ENCODE measurements at regions not wholly inside any gene's neighbourhood (a gene's known extent, or its start where the extent isn't known, plus 50 kb on each side); places are given as distances from the start of the nearest gene placed in this dataset.

DNA sequence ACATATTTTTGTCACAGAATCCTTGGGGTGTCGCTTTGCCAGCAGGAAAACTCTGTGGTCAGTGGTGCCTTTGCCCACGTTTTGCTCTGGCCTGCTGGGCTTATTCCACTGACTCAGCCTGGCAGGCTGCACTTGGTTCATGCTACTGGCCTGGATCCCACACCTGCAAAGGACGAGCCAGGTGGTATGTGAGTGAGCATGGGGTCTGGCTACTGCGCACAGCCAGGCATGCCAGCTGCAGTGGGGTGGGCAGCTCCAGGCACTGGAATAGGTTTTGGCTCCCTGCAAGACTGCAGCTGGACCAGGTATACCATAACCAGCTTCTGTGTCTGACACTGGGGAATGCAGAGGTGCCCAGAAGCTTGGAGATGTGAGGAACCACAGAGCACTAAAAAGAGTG, 197.9 kb upstream of the VRK2 start:
- H2AFZ ChIP-seq (ENCODE audit: low read length) = no peak overlapping the region
- no peaks in the 10 kb centered on the region for H3K9me2 ChIP-seq (replicated peaks; ENCODE audit: insufficient read depth, low read length)
- no peak overlapping the region for H3K4me3 ChIP-seq (ENCODE audit: low read length)
- H3K79me2 ChIP-seq (ENCODE audit: low read length) = no peaks in the 10 kb centered on the region
- H3K4me2 ChIP-seq (ENCODE audit: low read depth, low read length, poor library complexity, severe bottlenecking) = no peak overlapping the region
- no peaks in the 10 kb centered on the region for H3K9me3 ChIP-seq (ENCODE audit: low read length)
- no peaks in the 10 kb centered on the region for H4K20me1 ChIP-seq (ENCODE audit: insufficient read depth, low read depth, low read length)
- DNase-seq = no peak
- no peaks in the 10 kb centered on the region for H3K4me1 ChIP-seq (ENCODE audit: low read length)
- no peak overlapping the region for H3K9ac ChIP-seq (ENCODE audit: low read length)
- no peaks in the 10 kb centered on the region for H3K27me3 ChIP-seq (ENCODE audit: low read length)
- no peak overlapping the region for H3K27ac ChIP-seq (ENCODE audit: low read length)
- H3K36me3 ChIP-seq (ENCODE audit: insufficient read depth, low read length) = no peaks in the 10 kb centered on the region

- DNase-seq = no peak
- H3K36me3 ChIP-seq (ENCODE audit: insufficient read depth, low read length) = no peaks in the 10 kb centered on the region
These were observed 196.8 kb upstream of the VRK2 start for GRCh38 chr2:57849843-57850242.

GRCh38 chr2:57850415-57851130, 196.0 kb upstream of the VRK2 start:
- H3K4me2 ChIP-seq (ENCODE audit: low read depth, low read length, poor library complexity, severe bottlenecking) = no peak overlapping the region
- H3K27me3 ChIP-seq (ENCODE audit: low read length) = no peaks in the 10 kb centered on the region
- no peak overlapping the region for H2AFZ ChIP-seq (ENCODE audit: low read length)
- H3K36me3 ChIP-seq (ENCODE audit: insufficient read depth, low read length) = no peaks in the 10 kb centered on the region
- H3K9me3 ChIP-seq (ENCODE audit: low read length) = no peaks in the 10 kb centered on the region
- no peaks in the 10 kb centered on the region for H3K4me1 ChIP-seq (ENCODE audit: low read length)
- no peak overlapping the region for H3K4me3 ChIP-seq (ENCODE audit: low read length)
- no peak overlapping the region for H3K27ac ChIP-seq (ENCODE audit: low read length)
- no peaks in the 10 kb centered on the region for H4K20me1 ChIP-seq (ENCODE audit: insufficient read depth, low read depth, low read length)
- H3K79me2 ChIP-seq (ENCODE audit: low read length) = no peaks in the 10 kb centered on the region
- no peak for DNase-seq
- no peak overlapping the region for H3K9ac ChIP-seq (ENCODE audit: low read length)
- H3K9me2 ChIP-seq (replicated peaks; ENCODE audit: insufficient read depth, low read length) = no peaks in the 10 kb centered on the region

More at GRCh38 chr2:57849843-57850242, 196.8 kb upstream of the VRK2 start:
- H3K9ac ChIP-seq (ENCODE audit: low read length) = no peak overlapping the region
- H3K27me3 ChIP-seq (ENCODE audit: low read length) = no peaks in the 10 kb centered on the region
- H4K20me1 ChIP-seq (ENCODE audit: insufficient read depth, low read depth, low read length) = no peaks in the 10 kb centered on the region
- no peaks in the 10 kb centered on the region for H3K4me1 ChIP-seq (ENCODE audit: low read length)
- H3K79me2 ChIP-seq (ENCODE audit: low read length) = no peaks in the 10 kb centered on the region
- H3K27ac ChIP-seq (ENCODE audit: low read length) = no peak overlapping the region
- no peak overlapping the region for H2AFZ ChIP-seq (ENCODE audit: low read length)
- no peaks in the 10 kb centered on the region for H3K9me2 ChIP-seq (replicated peaks; ENCODE audit: insufficient read depth, low read length)
- H3K4me2 ChIP-seq (ENCODE audit: low read depth, low read length, poor library complexity, severe bottlenecking) = no peak overlapping the region
- H3K4me3 ChIP-seq (ENCODE audit: low read length) = no peak overlapping the region
- no peaks in the 10 kb centered on the region for H3K9me3 ChIP-seq (ENCODE audit: low read length)

DNA sequence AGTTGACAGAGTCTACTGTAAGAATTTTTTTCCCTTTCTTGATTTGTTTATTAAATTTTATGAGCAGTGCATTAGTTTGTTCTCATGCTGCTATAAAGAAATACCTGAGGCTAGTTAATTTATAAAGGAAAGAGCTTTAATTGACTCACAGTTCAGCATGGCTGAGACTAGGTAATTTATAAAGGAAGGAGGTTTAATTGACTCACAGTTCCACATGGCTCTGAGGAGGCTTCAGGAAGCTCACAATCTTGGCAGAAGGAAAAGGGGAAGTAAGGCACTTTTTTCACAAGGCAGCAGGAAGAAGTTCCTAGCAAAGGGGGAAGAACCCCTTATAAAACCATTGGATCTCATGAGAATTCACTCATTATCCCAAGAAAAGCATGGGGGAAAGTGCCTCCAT, 191.4 kb upstream of the VRK2 start:
- Histone ChIP-seq H3K4me2 (ENCODE audit: low read depth, low read length, poor library complexity, severe bottlenecking) (no peak overlapping the region), H2AFZ (ENCODE audit: low read length) (no peak overlapping the region), H3K4me3 (ENCODE audit: low read length) (no peak overlapping the region), H4K20me1 (ENCODE audit: insufficient read depth, low read depth, low read length) (no peaks in the 10 kb centered on the region), H3K9me2 (replicated peaks; ENCODE audit: insufficient read depth, low read length) (no peaks in the 10 kb centered on the region), H3K9me3 (ENCODE audit: low read length) (no peaks in the 10 kb centered on the region), H3K79me2 (ENCODE audit: low read length) (no peaks in the 10 kb centered on the region), H3K4me1 (ENCODE audit: low read length) (no peaks in the 10 kb centered on the region), H3K27ac (ENCODE audit: low read length) (no peak overlapping the region), H3K36me3 (ENCODE audit: insufficient read depth, low read length) (no peaks in the 10 kb centered on the region), H3K27me3 (ENCODE audit: low read length) (no peaks in the 10 kb centered on the region), H3K9ac (ENCODE audit: low read length) (no peak overlapping the region)
- no peak for DNase-seq

DNA sequence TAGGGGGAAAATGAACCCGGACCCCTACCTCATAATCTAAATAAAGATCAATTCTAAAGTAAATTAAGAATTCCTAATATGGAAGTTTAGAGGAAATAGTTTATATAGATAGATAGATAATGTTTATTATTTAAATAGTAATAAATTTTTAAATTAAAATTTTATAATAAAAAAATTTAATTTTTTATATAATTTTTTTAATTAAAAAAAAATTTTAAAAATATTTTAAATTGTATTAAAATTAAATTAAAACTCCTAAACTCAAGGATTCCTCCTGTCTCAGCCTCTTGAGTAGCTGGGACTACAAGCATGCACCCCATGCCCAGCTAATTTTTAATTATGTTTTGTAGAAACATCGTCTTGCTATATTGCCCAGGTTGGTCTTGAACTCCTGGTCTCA, 186.9 kb upstream of the VRK2 start:
- DNase-seq = no peak
- no peak overlapping the region for H3K4me2 ChIP-seq (ENCODE audit: low read depth, low read length, poor library complexity, severe bottlenecking)
- no peak overlapping the region for H3K27ac ChIP-seq (ENCODE audit: low read length)
- no peaks in the 10 kb centered on the region for H3K4me1 ChIP-seq (ENCODE audit: low read length)
- no peaks in the 10 kb centered on the region for H3K36me3 ChIP-seq (ENCODE audit: insufficient read depth, low read length)
- H3K27me3 ChIP-seq (ENCODE audit: low read length) = no peaks in the 10 kb centered on the region
- H3K4me3 ChIP-seq (ENCODE audit: low read length) = no peak overlapping the region
- no peaks in the 10 kb centered on the region for H3K9me3 ChIP-seq (ENCODE audit: low read length)
- no peaks in the 10 kb centered on the region for H3K9me2 ChIP-seq (replicated peaks; ENCODE audit: insufficient read depth, low read length)
- H4K20me1 ChIP-seq (ENCODE audit: insufficient read depth, low read depth, low read length) = no peaks in the 10 kb centered on the region
- H2AFZ ChIP-seq (ENCODE audit: low read length) = no peak overlapping the region
- H3K79me2 ChIP-seq (ENCODE audit: low read length) = no peaks in the 10 kb centered on the region
- H3K9ac ChIP-seq (ENCODE audit: low read length) = no peak overlapping the region

DNA sequence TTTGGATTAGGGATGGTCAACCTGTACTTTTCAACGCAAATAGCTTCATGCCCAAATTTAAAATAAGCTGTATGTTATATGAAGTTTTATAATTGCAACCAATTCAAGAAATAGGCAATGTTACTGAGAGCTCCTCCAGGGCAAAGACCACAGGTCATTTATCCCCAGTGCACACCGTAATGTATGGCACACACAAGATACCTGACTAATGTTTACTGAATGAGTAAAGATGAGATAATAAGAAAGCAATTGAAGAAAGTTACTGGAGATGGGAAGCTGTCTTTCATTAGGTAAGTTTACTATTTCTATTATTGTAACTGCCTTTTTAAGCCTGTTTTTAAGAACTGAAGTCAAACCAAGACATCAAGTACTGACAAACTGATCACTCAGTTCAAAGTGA, 184.5 kb upstream of the VRK2 start:
- Histone ChIP-seq H3K9me3 (ENCODE audit: low read length) (no peaks in the 10 kb centered on the region), H3K36me3 (ENCODE audit: insufficient read depth, low read length) (no peaks in the 10 kb centered on the region), H3K9ac (ENCODE audit: low read length) (no peak overlapping the region), H3K4me2 (ENCODE audit: low read depth, low read length, poor library complexity, severe bottlenecking) (no peak overlapping the region), H3K79me2 (ENCODE audit: low read length) (no peaks in the 10 kb centered on the region), H2AFZ (ENCODE audit: low read length) (no peak overlapping the region), H3K4me1 (ENCODE audit: low read length) (no peaks in the 10 kb centered on the region), H3K4me3 (ENCODE audit: low read length) (no peak overlapping the region), H3K27ac (ENCODE audit: low read length) (no peak overlapping the region), H3K9me2 (replicated peaks; ENCODE audit: insufficient read depth, low read length) (no peaks in the 10 kb centered on the region), H3K27me3 (ENCODE audit: low read length) (no peaks in the 10 kb centered on the region), H4K20me1 (ENCODE audit: insufficient read depth, low read depth, low read length) (no peaks in the 10 kb centered on the region)
- no peak for DNase-seq

- Histone ChIP-seq H3K9ac (ENCODE audit: low read length) (no peak overlapping the region), H3K4me3 (ENCODE audit: low read length) (no peak overlapping the region), H3K9me3 (ENCODE audit: low read length) (no peaks in the 10 kb centered on the region), H4K20me1 (ENCODE audit: insufficient read depth, low read depth, low read length) (no peaks in the 10 kb centered on the region), H3K36me3 (ENCODE audit: insufficient read depth, low read length) (no peaks in the 10 kb centered on the region), H3K27me3 (ENCODE audit: low read length) (no peaks in the 10 kb centered on the region), H3K4me1 (ENCODE audit: low read length) (no peaks in the 10 kb centered on the region), H3K27ac (ENCODE audit: low read length) (no peak overlapping the region), H3K9me2 (replicated peaks; ENCODE audit: insufficient read depth, low read length) (no peaks in the 10 kb centered on the region), H2AFZ (ENCODE audit: low read length) (no peak overlapping the region), H3K4me2 (ENCODE audit: low read depth, low read length, poor library complexity, severe bottlenecking) (no peak overlapping the region), H3K79me2 (ENCODE audit: low read length) (no peaks in the 10 kb centered on the region)
- no peak for DNase-seq
These were observed 183.9 kb upstream of the VRK2 start for GRCh38 chr2:57862727-57863126.

- Histone ChIP-seq H3K4me1 (ENCODE audit: low read length) (no peaks in the 10 kb centered on the region), H3K9ac (ENCODE audit: low read length) (no peak overlapping the region), H3K27ac (ENCODE audit: low read length) (no peak overlapping the region), H3K9me2 (replicated peaks; ENCODE audit: insufficient read depth, low read length) (no peaks in the 10 kb centered on the region), H3K36me3 (ENCODE audit: insufficient read depth, low read length) (no peaks in the 10 kb centered on the region), H3K79me2 (ENCODE audit: low read length) (no peaks in the 10 kb centered on the region), H3K27me3 (ENCODE audit: low read length) (no peaks in the 10 kb centered on the region), H3K9me3 (ENCODE audit: low read length) (no peaks in the 10 kb centered on the region), H4K20me1 (ENCODE audit: insufficient read depth, low read depth, low read length) (no peaks in the 10 kb centered on the region), H3K4me3 (ENCODE audit: low read length) (no peak overlapping the region), H3K4me2 (ENCODE audit: low read depth, low read length, poor library complexity, severe bottlenecking) (no peak overlapping the region), H2AFZ (ENCODE audit: low read length) (no peak overlapping the region)
- DNase-seq = no peak
These were observed 181.7 kb upstream of the VRK2 start for GRCh38 chr2:57864926-57865325.

Data from Karpas-422 (cell line).